Choroid plexus epithelial cell (primary cell): ENCODE measurements at regions not wholly inside any gene's neighbourhood (a gene's known extent, or its start where the extent isn't known, plus 50 kb on each side); places are given as distances from the start of the nearest gene placed in this dataset.

Experiments used
- DNase-seq: peaks from one replicate; pipeline ENCODE4 v3.0.0-alpha.2; 2010; ENCODE audit warnings: low read depth
- H3K4me3 ChIP-seq: 2 replicates; pipeline ENCODE4 v1.5.1; 2011; ENCODE audit warnings: low read depth, mild to moderate bottlenecking, control low read depth, low read length, moderate library complexity
- CTCF ChIP-seq: conservative IDR thresholded peaks from 2 replicates; pipeline ENCODE4 v1.5.1; 2011; ENCODE audit warnings: low read depth, mild to moderate bottlenecking, control low read depth, inconsistent platforms, low read length, moderate library complexity

GRCh38 chr1:229199261-229200243, 71.4 kb upstream of the RAB4A start:
- no peak overlapping the region for H3K4me3 ChIP-seq
- peak; percentile 38 for DNase-seq

GRCh38 chr1:229203030-229203751, 67.7 kb upstream of the RAB4A start:
- TF ChIP-seq CTCF: no peak
- H3K4me3 ChIP-seq: no peak overlapping the region
- DNase-seq: peak; percentile 77

More at GRCh38 chr1:229199261-229200243, 71.4 kb upstream of the RAB4A start:
- no peak for TF ChIP-seq CTCF

- no peak overlapping the region for H3K4me3 ChIP-seq
- no peak for TF ChIP-seq CTCF
- DNase-seq: no peak
These were observed 66.8 kb upstream of the RAB4A start for GRCh38 chr1:229203991-229204632.

GRCh38 chr1:229204921-229205777, 65.8 kb upstream of the RAB4A start:
- TF ChIP-seq CTCF: no peak
- no peak overlapping the region for H3K4me3 ChIP-seq
- DNase-seq: peak; percentile 75

GRCh38 chr1:229205854-229206253, 65.1 kb upstream of the RAB4A start:
- no peak for TF ChIP-seq CTCF
- DNase-seq: no peak
- no peak overlapping the region for H3K4me3 ChIP-seq

GRCh38 chr1:229207916-229208315, 63.0 kb upstream of the RAB4A start:
- no peak overlapping the region for H3K4me3 ChIP-seq
- DNase-seq: no peak
- no peak for TF ChIP-seq CTCF
